Upper lobe of left lung (tissue), 4 donors: ENCODE measurements at regions not wholly inside any gene's neighbourhood (a gene's known extent, or its start where the extent isn't known, plus 50 kb on each side); places are given as distances from the start of the nearest gene placed in this dataset.

ENCODE experiments used
- EP300 ChIP-seq, 4 donors: sonication (generic); formaldehyde crosslinking; IDR thresholded peaks; one replicate each; pipeline ENCODE4 v1.5.1; 2017; ENCODE audit warnings: antibody characterized with exemption in 4 of 4, control low read depth in 2 of 4
- POLR2A ChIP-seq, 4 donors: fragments of 450-650 bp; IDR thresholded peaks; one replicate each; pipeline ENCODE4 v1.5.1; 2016 to 2017; ENCODE audit warnings: antibody characterized with exemption in 4 of 4, mild to moderate bottlenecking in 2 of 4
- POLR2AphosphoS5 ChIP-seq, 2 donors: sonication (generic); formaldehyde crosslinking; IDR thresholded peaks; one replicate each; pipeline ENCODE4 v1.5.1; 2017; ENCODE audit warnings: antibody characterized with exemption in 2 of 2
- TF ChIP-seq, protein P1 (sequence below), 6 experiments: fragments of 450-650 bp in 4 of 6; fragments of 200-600 bp in 2 of 6; sonication (generic) in 2 of 6; IDR thresholded peaks; one replicate each; pipeline ENCODE4 v1.5.1; 2016 to 2019; ENCODE audit warnings: antibody characterized with exemption in 6 of 6

DNA sequence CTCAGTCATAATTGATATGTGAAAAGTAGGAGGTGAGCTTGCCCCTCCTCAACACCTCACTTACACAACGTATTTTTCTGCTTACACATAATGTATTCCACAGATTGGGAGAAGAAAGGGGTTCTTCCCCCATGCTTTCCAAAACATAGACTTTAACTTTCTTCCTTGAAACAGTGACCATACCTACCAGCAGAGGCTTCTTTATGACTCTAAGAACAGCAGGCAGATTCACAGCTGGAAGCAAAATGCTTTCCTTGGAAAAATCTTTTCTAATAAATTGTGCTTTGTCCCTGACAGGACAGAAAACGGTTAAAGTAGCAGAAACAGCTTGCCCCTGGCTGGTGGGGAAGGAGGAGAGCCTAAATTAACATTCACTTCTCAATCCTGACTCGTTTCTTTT is 629.1 kb upstream of the IMPG1 start:
- TF ChIP-seq, protein P1, sequence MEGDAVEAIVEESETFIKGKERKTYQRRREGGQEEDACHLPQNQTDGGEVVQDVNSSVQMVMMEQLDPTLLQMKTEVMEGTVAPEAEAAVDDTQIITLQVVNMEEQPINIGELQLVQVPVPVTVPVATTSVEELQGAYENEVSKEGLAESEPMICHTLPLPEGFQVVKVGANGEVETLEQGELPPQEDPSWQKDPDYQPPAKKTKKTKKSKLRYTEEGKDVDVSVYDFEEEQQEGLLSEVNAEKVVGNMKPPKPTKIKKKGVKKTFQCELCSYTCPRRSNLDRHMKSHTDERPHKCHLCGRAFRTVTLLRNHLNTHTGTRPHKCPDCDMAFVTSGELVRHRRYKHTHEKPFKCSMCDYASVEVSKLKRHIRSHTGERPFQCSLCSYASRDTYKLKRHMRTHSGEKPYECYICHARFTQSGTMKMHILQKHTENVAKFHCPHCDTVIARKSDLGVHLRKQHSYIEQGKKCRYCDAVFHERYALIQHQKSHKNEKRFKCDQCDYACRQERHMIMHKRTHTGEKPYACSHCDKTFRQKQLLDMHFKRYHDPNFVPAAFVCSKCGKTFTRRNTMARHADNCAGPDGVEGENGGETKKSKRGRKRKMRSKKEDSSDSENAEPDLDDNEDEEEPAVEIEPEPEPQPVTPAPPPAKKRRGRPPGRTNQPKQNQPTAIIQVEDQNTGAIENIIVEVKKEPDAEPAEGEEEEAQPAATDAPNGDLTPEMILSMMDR (IDR thresholded peaks at IDR 0.05) = no peak
- TF ChIP-seq EP300 (IDR thresholded peaks at IDR 0.05) (no peak), POLR2A (IDR thresholded peaks at IDR 0.05) (no peak), POLR2AphosphoS5 (IDR thresholded peaks at IDR 0.05) (no peak)
